ENCODE measurements at regions not wholly inside any gene's neighbourhood (a gene's known extent, or its start where the extent isn't known, plus 50 kb on each side); places are given as distances from the start of the nearest gene placed in this dataset.

DNA sequence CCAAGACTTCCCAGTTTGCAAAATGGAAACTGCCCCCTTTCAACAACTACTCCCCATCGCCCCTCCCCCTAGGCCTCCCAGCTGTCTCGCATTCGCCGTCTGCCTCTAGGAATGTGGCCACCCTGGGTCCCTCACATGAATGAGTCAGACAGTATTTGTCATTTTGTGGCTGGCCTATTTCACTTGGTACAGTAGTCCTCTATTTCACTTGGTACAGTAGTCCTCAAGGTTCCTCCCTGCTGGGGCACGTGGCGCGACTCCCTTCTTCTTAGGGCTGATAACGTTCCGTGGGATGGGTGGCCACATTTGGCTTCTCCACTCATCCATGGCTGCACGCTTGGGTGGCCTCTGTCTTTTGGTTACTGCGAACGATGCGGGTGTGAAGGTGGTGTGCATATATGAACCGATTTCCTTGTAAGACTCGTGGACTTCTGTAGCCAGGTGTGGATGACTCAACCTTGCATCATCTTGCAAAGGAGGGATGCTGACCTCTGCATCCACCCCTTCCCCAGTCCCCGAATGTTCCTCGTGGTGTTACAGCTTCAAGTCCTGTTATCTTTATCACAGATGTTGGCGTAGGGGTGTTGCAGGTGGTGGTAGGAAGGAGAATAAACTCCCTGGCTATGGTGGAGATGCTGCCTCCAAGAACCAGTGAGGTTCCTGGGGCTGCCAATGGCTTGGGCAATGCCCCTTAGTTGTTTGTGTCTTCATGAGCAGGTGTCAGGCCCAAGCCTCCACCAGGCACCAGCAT is 112.1 kb upstream of the SOX1 start:
- no peak for TF ChIP-seq YY1 (IDR thresholded peaks at IDR 0.05)
- TF ChIP-seq SP1 (IDR thresholded peaks at IDR 0.05): no peak
- TF ChIP-seq GABPA (IDR thresholded peaks at IDR 0.05 in 1 of 2, conservative IDR thresholded peaks at IDR 0.05 in 1 of 2): no peak
- TF ChIP-seq, protein P1, sequence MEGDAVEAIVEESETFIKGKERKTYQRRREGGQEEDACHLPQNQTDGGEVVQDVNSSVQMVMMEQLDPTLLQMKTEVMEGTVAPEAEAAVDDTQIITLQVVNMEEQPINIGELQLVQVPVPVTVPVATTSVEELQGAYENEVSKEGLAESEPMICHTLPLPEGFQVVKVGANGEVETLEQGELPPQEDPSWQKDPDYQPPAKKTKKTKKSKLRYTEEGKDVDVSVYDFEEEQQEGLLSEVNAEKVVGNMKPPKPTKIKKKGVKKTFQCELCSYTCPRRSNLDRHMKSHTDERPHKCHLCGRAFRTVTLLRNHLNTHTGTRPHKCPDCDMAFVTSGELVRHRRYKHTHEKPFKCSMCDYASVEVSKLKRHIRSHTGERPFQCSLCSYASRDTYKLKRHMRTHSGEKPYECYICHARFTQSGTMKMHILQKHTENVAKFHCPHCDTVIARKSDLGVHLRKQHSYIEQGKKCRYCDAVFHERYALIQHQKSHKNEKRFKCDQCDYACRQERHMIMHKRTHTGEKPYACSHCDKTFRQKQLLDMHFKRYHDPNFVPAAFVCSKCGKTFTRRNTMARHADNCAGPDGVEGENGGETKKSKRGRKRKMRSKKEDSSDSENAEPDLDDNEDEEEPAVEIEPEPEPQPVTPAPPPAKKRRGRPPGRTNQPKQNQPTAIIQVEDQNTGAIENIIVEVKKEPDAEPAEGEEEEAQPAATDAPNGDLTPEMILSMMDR (IDR thresholded peaks at IDR 0.05; ENCODE audit: low read depth, low read length, missing input control): no peak
- TF ChIP-seq, protein P2, sequence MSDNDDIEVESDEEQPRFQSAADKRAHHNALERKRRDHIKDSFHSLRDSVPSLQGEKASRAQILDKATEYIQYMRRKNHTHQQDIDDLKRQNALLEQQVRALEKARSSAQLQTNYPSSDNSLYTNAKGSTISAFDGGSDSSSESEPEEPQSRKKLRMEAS (IDR thresholded peaks at IDR 0.05): no peak
- TF ChIP-seq, protein P3, sequence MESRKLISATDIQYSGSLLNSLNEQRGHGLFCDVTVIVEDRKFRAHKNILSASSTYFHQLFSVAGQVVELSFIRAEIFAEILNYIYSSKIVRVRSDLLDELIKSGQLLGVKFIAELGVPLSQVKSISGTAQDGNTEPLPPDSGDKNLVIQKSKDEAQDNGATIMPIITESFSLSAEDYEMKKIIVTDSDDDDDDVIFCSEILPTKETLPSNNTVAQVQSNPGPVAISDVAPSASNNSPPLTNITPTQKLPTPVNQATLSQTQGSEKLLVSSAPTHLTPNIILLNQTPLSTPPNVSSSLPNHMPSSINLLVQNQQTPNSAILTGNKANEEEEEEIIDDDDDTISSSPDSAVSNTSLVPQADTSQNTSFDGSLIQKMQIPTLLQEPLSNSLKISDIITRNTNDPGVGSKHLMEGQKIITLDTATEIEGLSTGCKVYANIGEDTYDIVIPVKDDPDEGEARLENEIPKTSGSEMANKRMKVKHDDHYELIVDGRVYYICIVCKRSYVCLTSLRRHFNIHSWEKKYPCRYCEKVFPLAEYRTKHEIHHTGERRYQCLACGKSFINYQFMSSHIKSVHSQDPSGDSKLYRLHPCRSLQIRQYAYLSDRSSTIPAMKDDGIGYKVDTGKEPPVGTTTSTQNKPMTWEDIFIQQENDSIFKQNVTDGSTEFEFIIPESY (IDR thresholded peaks at IDR 0.05): no peak
- no peak for TF ChIP-seq JUND (IDR thresholded peaks at IDR 0.05)
- TF ChIP-seq, protein P4, sequence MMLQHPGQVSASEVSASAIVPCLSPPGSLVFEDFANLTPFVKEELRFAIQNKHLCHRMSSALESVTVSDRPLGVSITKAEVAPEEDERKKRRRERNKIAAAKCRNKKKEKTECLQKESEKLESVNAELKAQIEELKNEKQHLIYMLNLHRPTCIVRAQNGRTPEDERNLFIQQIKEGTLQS (IDR thresholded peaks at IDR 0.05): no peak
- TF ChIP-seq, protein P5, sequence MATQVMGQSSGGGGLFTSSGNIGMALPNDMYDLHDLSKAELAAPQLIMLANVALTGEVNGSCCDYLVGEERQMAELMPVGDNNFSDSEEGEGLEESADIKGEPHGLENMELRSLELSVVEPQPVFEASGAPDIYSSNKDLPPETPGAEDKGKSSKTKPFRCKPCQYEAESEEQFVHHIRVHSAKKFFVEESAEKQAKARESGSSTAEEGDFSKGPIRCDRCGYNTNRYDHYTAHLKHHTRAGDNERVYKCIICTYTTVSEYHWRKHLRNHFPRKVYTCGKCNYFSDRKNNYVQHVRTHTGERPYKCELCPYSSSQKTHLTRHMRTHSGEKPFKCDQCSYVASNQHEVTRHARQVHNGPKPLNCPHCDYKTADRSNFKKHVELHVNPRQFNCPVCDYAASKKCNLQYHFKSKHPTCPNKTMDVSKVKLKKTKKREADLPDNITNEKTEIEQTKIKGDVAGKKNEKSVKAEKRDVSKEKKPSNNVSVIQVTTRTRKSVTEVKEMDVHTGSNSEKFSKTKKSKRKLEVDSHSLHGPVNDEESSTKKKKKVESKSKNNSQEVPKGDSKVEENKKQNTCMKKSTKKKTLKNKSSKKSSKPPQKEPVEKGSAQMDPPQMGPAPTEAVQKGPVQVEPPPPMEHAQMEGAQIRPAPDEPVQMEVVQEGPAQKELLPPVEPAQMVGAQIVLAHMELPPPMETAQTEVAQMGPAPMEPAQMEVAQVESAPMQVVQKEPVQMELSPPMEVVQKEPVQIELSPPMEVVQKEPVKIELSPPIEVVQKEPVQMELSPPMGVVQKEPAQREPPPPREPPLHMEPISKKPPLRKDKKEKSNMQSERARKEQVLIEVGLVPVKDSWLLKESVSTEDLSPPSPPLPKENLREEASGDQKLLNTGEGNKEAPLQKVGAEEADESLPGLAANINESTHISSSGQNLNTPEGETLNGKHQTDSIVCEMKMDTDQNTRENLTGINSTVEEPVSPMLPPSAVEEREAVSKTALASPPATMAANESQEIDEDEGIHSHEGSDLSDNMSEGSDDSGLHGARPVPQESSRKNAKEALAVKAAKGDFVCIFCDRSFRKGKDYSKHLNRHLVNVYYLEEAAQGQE (IDR thresholded peaks at IDR 0.05): no peak
- TF ChIP-seq FOXA1 (IDR thresholded peaks at IDR 0.05): no peak

All from liver (tissue), 3 donors.